ENCODE measurements at regions not wholly inside any gene's neighbourhood (a gene's known extent, or its start where the extent isn't known, plus 50 kb on each side); places are given as distances from the start of the nearest gene placed in this dataset.

DNA sequence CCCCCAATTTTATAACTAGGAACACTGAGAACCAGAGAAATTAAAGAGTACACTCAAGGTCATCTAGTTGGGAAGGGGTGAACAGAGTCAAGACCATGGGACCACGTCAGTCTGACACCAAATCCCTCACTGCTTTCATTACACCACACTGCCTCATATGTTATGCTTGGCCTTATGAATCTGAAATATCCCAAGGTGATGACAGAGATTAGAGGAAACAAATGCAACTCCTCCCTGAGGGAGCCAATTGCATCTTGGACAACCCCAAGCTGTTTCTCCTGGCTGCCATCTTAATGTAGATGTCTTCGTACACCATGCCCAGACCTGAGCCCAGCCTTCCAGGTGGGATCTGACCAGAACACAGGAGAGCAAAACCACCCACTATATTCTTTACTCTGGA lies 60.6 kb upstream of the ABCA1 start:
- TF ChIP-seq, protein P1, sequence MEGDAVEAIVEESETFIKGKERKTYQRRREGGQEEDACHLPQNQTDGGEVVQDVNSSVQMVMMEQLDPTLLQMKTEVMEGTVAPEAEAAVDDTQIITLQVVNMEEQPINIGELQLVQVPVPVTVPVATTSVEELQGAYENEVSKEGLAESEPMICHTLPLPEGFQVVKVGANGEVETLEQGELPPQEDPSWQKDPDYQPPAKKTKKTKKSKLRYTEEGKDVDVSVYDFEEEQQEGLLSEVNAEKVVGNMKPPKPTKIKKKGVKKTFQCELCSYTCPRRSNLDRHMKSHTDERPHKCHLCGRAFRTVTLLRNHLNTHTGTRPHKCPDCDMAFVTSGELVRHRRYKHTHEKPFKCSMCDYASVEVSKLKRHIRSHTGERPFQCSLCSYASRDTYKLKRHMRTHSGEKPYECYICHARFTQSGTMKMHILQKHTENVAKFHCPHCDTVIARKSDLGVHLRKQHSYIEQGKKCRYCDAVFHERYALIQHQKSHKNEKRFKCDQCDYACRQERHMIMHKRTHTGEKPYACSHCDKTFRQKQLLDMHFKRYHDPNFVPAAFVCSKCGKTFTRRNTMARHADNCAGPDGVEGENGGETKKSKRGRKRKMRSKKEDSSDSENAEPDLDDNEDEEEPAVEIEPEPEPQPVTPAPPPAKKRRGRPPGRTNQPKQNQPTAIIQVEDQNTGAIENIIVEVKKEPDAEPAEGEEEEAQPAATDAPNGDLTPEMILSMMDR (IDR thresholded peaks at IDR 0.05; ENCODE audit: low read length), result no peak
- TF ChIP-seq EZH2 (IDR thresholded peaks at IDR 0.05; ENCODE audit: borderline replicate concordance, low read length), result no peak
